Endothelial cell of umbilical vein (primary cell): ENCODE measurements at regions not wholly inside any gene's neighbourhood (a gene's known extent, or its start where the extent isn't known, plus 50 kb on each side); places are given as distances from the start of the nearest gene placed in this dataset.

Source experiments
- BruUV-seq: library from RNA; stranded (reverse); fragments of 400-500 nt; replicated peaks from 2 replicates; lab custom pipeline; 2021; lab: Mats Ljungman, UMichigan
- CTCF ChIA-PET: fragments of 300-600, 350-600 bp; sonication (Branson Sonifier 250); formaldehyde crosslinking; loops from one replicate; lab custom pipeline; 2021; ENCODE audit warnings: antibody characterized with exemption, inconsistent platforms; lab: Charles Lee
- POLR2A ChIA-PET: fragments of 300-600, 350-600 bp; sonication (Branson Sonifier 250); formaldehyde crosslinking; loops from one replicate; lab custom pipeline; 2021; ENCODE audit warnings: antibody characterized with exemption, inconsistent platforms; lab: Charles Lee
- DNase-seq: peaks from one replicate; pipeline ENCODE4 v3.0.0-alpha.2; 2011; ENCODE audit warnings: low read depth, low spot score
- FAIRE-seq: peaks from 2 replicates; lab custom pipeline; 2011; peaks lifted over from hg19 to GRCh38; lab: Jason Lieb, UNC
- H2AFZ ChIP-seq: 2 replicates; pipeline ENCODE4 v1.6.0; 2012; ENCODE audit warnings: low read depth, low read length, control low read depth, inconsistent platforms
- H3K27ac ChIP-seq: 2 replicates; pipeline ENCODE4 v1.5.1; 2011; ENCODE audit warnings: low read depth, mild to moderate bottlenecking, control low read depth, low read length, moderate library complexity; ENCODE audit not compliant: insufficient read depth
- H3K27me3 ChIP-seq, 2 experiments: 2 replicates each; pipeline versions ENCODE4 v1.6.0 to v1.6.1; 2011; ENCODE audit warnings: low read length in 2 of 2, mixed read lengths in 1 of 2; ENCODE audit not compliant: control insufficient read depth in 2 of 2, insufficient read depth in 2 of 2
- H3K36me3 ChIP-seq, 2 experiments: 2 replicates in 1 of 2; 3 replicates in 1 of 2; pipeline ENCODE4 v1.5.1; 2011; ENCODE audit warnings: low read length in 2 of 2, mild to moderate bottlenecking in 1 of 2, moderate library complexity in 1 of 2; ENCODE audit not compliant: control insufficient read depth in 2 of 2, insufficient read depth in 2 of 2; ENCODE audit errors: extremely low read depth in 1 of 2
- H3K4me1 ChIP-seq: 3 replicates; pipeline ENCODE4 v1.5.1; 2011; ENCODE audit warnings: mild to moderate bottlenecking, low read length; ENCODE audit not compliant: control insufficient read depth, insufficient read depth; ENCODE audit errors: extremely low read depth
- H3K4me2 ChIP-seq: 2 replicates; pipeline ENCODE4 v1.6.1; 2011; ENCODE audit warnings: low read length, control low read depth, mixed read lengths; ENCODE audit not compliant: insufficient read depth
- H3K4me3 ChIP-seq, 3 experiments: fragments of 200-600 bp in 1 of 3; sonication (generic), shearing (Covaris generic) in 1 of 3; replicated peaks in 1 of 3; 2 replicates each; pipeline ENCODE4 v1.5.1; 2011 to 2016; ENCODE audit warnings: control low read depth in 3 of 3, low read length in 3 of 3, mild to moderate bottlenecking in 2 of 3, inconsistent platforms in 1 of 3, low read depth in 1 of 3, moderate library complexity in 1 of 3; ENCODE audit not compliant: insufficient read depth in 1 of 3
- H3K79me2 ChIP-seq: 2 replicates; pipeline ENCODE4 v1.6.0; 2012; ENCODE audit warnings: low read length, inconsistent platforms; ENCODE audit not compliant: control insufficient read depth, insufficient read depth
- H3K9ac ChIP-seq: replicated peaks from 2 replicates; pipeline ENCODE3; 2011; ENCODE audit warnings: low read length, control low read depth; ENCODE audit not compliant: insufficient read depth; ENCODE audit errors: extremely low read depth
- H3K9me1 ChIP-seq: replicated peaks from 3 replicates; pipeline ENCODE4 v1.6.0; 2011; ENCODE audit warnings: mild to moderate bottlenecking, low read length; ENCODE audit not compliant: control insufficient read depth, insufficient read depth; ENCODE audit errors: extremely low read depth
- H3K9me3 ChIP-seq: replicated peaks from 2 replicates; pipeline ENCODE4 v1.5.1; 2012; ENCODE audit warnings: low read length, inconsistent platforms; ENCODE audit not compliant: control insufficient read depth, insufficient read depth
- H4K20me1 ChIP-seq: replicated peaks from 2 replicates; pipeline ENCODE3; 2011; ENCODE audit warnings: mild to moderate bottlenecking, low read length; ENCODE audit not compliant: control insufficient read depth, insufficient read depth; ENCODE audit errors: extremely low read depth
- EZH2 ChIP-seq: IDR thresholded peaks from 2 replicates; pipeline ENCODE4 v1.6.1; 2012; ENCODE audit warnings: borderline replicate concordance, low read depth, mild to moderate bottlenecking, moderate library complexity, low read length, inconsistent platforms; ENCODE audit not compliant: severe bottlenecking
- FOS ChIP-seq: IDR thresholded peaks from 2 replicates; pipeline ENCODE4 v1.6.1; 2011; ENCODE audit warnings: mild to moderate bottlenecking, low read length, moderate library complexity, borderline replicate concordance; ENCODE audit not compliant: insufficient read depth
- GATA2 ChIP-seq: IDR thresholded peaks from 2 replicates; pipeline ENCODE4 v1.7.0; 2011; ENCODE audit warnings: low read depth, mild to moderate bottlenecking, moderate library complexity, mixed read lengths, low read length; ENCODE audit not compliant: insufficient read length, insufficient read depth
- JUN ChIP-seq: IDR thresholded peaks from 2 replicates; pipeline ENCODE4 v1.6.1; 2011; ENCODE audit warnings: borderline replicate concordance, low read depth; ENCODE audit not compliant: insufficient read length, insufficient read depth
- MYC ChIP-seq: IDR thresholded peaks from one replicate; pipeline ENCODE4 v1.6.1; 2011; ENCODE audit warnings: mild to moderate bottlenecking, low read depth, low read length
- POLR2A ChIP-seq: IDR thresholded peaks from 2 replicates; pipeline ENCODE4 v1.6.1; 2012; ENCODE audit warnings: low read depth, mild to moderate bottlenecking, control low read depth, low read length
- POLR2AphosphoS5 ChIP-seq: IDR thresholded peaks from 2 replicates; pipeline ENCODE4 v1.6.1; 2012; ENCODE audit warnings: low read depth, mild to moderate bottlenecking, control low read depth, low read length, moderate library complexity; ENCODE audit not compliant: insufficient read depth
- dilution Hi-C: fragments of 300-500 bp; cut with MboI; formaldehyde crosslinking; loops from one replicate; pipeline ENCODE4 v1.15.0; 2019; ENCODE audit warnings: low sequenced_read_pairs; ENCODE audit not compliant: extremely low pct_ligation_motif_present
- intact Hi-C: fragments of 100-400 bp; cut with micrococcal nuclease; formaldehyde crosslinking; loops from one replicate; pipeline ENCODE4 v1.10.0; 2022
- TF ChIP-seq, protein P1 (sequence below), 2 donors: IDR thresholded peaks; 1 replicate in 1 of 2; 2 replicates in 1 of 2; pipeline ENCODE4 v1.5.1; 2011; ENCODE audit warnings: low read length in 2 of 2, mild to moderate bottlenecking in 2 of 2, moderate library complexity in 2 of 2, control low read depth in 1 of 2, inconsistent platforms in 1 of 2, low read depth in 1 of 2; ENCODE audit not compliant: insufficient read depth in 1 of 2; ENCODE audit errors: extremely low read depth in 1 of 2
- TF ChIP-seq, protein P2 (sequence below): IDR thresholded peaks from 2 replicates; pipeline ENCODE4 v1.6.1; 2011; ENCODE audit not compliant: insufficient read depth, insufficient read length

DNA sequence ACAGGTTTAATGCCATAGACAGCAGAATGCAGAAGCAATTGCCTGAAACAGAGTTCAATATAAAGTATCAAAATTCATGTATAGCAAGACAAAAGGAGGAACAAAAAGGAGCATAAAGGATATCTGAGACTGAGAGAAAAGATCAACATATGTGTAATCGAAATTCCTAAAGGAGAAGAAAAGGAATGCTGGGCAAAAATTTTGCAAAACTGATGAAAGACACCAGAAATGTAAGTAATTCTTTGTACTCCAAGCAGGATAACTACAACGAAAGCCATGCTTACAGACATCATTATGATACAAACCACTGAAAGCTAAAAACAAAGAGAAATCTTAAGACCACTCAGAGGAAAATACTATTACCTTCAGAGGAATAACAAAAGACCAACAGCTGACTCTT is 72.8 kb upstream of the MTAP start:
- ChIA-PET CTCF (no interaction called here), POLR2A (no interaction called here)
- H3K9ac ChIP-seq, result no peak overlapping the region
- no peaks in the 10 kb centered on the region for H3K79me2 ChIP-seq
- no peak overlapping the region for H3K4me2 ChIP-seq
- DNase-seq, result no peak
- no peaks in the 10 kb centered on the region for H3K4me1 ChIP-seq
- no peak overlapping the region for H3K4me3 ChIP-seq
- dilution Hi-C loops, result no loop called here
- H3K9me3 ChIP-seq, result no peaks in the 10 kb centered on the region
- no peaks in the 10 kb centered on the region for H3K36me3 ChIP-seq
- peaks cover 2 to 14% of the 10 kb centered on the region in 2 experiments for H3K27me3 ChIP-seq
- H3K27ac ChIP-seq, result no peak overlapping the region
- H2AFZ ChIP-seq, result no peak overlapping the region
- H3K9me1 ChIP-seq, result no peaks in the 10 kb centered on the region
- no peaks in the 10 kb centered on the region for H4K20me1 ChIP-seq
- FAIRE-seq, result no peak
- TF ChIP-seq POLR2A, result no peak
- no peak for TF ChIP-seq JUN
- TF ChIP-seq, protein P1, sequence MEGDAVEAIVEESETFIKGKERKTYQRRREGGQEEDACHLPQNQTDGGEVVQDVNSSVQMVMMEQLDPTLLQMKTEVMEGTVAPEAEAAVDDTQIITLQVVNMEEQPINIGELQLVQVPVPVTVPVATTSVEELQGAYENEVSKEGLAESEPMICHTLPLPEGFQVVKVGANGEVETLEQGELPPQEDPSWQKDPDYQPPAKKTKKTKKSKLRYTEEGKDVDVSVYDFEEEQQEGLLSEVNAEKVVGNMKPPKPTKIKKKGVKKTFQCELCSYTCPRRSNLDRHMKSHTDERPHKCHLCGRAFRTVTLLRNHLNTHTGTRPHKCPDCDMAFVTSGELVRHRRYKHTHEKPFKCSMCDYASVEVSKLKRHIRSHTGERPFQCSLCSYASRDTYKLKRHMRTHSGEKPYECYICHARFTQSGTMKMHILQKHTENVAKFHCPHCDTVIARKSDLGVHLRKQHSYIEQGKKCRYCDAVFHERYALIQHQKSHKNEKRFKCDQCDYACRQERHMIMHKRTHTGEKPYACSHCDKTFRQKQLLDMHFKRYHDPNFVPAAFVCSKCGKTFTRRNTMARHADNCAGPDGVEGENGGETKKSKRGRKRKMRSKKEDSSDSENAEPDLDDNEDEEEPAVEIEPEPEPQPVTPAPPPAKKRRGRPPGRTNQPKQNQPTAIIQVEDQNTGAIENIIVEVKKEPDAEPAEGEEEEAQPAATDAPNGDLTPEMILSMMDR (IDR thresholded peaks at IDR 0.05; ENCODE audit: extremely low read depth in 1 of 2, insufficient read depth in 1 of 2, low read depth in 1 of 2, low read length in 2 of 2), result no peak
- TF ChIP-seq, protein P2, sequence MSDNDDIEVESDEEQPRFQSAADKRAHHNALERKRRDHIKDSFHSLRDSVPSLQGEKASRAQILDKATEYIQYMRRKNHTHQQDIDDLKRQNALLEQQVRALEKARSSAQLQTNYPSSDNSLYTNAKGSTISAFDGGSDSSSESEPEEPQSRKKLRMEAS, result no peak
- TF ChIP-seq POLR2AphosphoS5, result no peak
- TF ChIP-seq EZH2, result no peak
- intact Hi-C loops, result no loop called here
- BruUV-seq, result no TSS peak

DNA sequence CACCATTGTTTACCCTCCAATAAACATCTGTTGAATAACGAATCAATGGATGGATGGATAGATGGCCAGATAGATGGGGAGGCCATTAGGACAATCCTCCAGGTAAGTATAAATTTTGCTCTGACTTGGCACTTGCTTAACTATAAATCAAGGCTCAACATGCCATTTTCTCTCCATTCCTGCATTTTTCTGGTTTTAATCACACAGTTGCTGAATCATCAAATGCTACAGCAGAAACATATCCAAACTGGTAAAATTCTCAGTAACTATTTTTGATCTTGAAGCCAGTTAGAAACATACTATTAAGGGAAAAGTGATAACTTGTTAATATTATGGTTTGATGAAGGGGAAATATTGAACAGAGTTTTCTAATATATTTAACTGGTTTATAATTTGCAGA is 71.5 kb upstream of the MTAP start:
- H3K4me3 ChIP-seq, result no peak overlapping the region
- H3K9me3 ChIP-seq, result no peaks in the 10 kb centered on the region
- no peaks in the 10 kb centered on the region for H3K9me1 ChIP-seq
- DNase-seq (no peak), FAIRE-seq (no peak)
- TF ChIP-seq MYC, result no peak
- no peak for TF ChIP-seq POLR2AphosphoS5
- TF ChIP-seq, protein P1 (IDR thresholded peaks at IDR 0.05; ENCODE audit: extremely low read depth in 1 of 2, insufficient read depth in 1 of 2, low read depth in 1 of 2, low read length in 2 of 2), result no peak
- no peak for TF ChIP-seq FOS
- TF ChIP-seq JUN, result no peak
- TF ChIP-seq EZH2, result no peak
- TF ChIP-seq GATA2, result no peak
- TF ChIP-seq, protein P2, result no peak
- no peak for TF ChIP-seq POLR2A
- ChIA-PET POLR2A (no interaction called here), CTCF (no interaction called here)
- intact Hi-C loops, result no loop called here
- H3K4me2 ChIP-seq, result no peak overlapping the region
- no peaks in the 10 kb centered on the region for H3K79me2 ChIP-seq
- H3K36me3 ChIP-seq, result no peaks in the 10 kb centered on the region
- no peak overlapping the region for H3K9ac ChIP-seq
- H4K20me1 ChIP-seq, result no peaks in the 10 kb centered on the region
- BruUV-seq, result no TSS peak
- peaks cover 2 to 14% of the 10 kb centered on the region in 2 experiments for H3K27me3 ChIP-seq
- H2AFZ ChIP-seq, result no peak overlapping the region
- no peaks in the 10 kb centered on the region for H3K4me1 ChIP-seq
- dilution Hi-C loops, result no loop called here
- no peak overlapping the region for H3K27ac ChIP-seq
